HuH-7 (cell line): ENCODE measurements at regions not wholly inside any gene's neighbourhood (a gene's known extent, or its start where the extent isn't known, plus 50 kb on each side); places are given as distances from the start of the nearest gene placed in this dataset.
A peak's percentile ranks its signal among the peaks of the same experiment; 100 is the strongest.

Experiments
- DNase-seq: peaks from one replicate; pipeline ENCODE4 v3.0.0; 2011; ENCODE audit warnings: low spot score

- no peak for DNase-seq
Observed at GRCh38 chr6:170178561-170179477, 112.1 kb downstream of the DLL1 start.

DNA sequence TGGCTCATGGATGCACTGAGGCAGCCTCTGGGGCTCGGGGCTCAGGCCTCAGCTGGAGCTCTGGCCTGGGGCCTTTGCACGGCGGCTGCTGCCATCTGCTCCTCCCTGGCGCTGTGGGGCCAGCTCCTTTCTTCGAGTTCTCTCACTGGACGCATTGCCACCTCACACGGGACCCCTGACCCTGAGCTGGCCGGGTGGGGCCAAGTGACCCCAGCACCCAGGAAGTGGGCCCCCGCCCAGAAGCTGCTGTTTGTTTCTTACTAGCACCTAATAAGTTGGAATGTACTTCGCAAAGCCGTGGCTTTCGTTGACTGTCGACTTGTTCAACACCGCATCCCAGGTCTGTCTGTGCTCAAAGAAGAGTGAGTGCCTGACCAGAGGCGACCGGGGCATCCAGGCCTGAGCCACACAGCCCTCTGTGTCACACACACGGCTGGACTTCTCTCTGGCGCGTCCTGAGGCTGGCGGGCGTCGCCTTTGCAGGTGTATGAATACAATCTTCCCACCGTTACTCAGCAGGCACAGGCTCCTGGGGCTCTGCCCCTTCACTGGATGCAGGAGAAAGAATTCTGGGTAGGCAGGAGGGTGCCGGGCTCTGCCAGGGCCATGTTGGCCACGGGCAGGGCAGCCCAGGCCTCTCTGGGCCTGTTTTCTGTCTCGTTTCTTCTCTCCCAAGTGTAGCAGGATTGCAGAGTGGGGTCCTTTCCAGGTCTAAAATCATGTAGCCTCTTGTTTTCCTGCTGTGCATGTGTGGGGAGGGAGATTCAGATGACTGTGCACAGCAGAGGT lies 112.9 kb downstream of the DLL1 start:
- DNase-seq, result no peak

GRCh38 chr6:170176898-170177771 lies 113.7 kb downstream of the DLL1 start:
- DNase-seq, result no peak

DNA sequence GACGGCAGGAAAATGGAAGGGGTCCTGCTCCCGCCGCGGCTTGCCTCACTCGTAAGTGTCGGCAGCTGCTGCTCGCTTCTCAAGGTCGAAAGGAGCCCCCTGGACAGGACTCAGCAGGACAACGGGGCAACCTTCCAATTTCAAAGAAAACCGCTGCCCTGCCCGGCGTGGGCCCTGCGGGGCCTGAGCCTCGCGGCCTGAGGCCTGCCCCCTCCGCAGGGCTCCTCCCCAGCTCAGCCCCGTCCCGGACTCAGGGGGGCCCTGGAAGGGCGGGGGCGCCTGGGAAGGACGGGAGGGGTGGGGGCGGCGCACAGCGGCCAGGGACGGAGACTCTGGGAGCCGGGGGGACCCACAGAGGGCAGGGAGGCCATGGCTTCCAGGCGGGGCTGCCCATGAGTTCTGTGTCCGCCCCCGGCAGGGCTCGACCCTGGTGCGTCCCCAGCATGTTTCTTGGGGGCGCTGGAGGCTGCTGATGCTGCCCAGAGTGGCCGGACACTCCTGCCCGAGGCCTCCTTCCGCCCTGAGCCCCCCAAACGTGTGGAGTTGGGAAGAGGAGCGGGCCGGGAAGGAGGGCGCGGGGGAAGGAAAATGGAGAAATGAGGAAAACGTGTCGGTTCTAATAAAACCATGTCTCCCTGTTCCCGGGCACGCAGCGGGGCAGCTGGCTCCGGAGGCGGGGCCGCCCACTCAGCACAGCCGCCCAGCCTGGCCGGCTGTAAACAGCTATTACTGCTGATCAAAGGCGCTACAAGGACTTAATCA lies 114.6 kb downstream of the DLL1 start:
- no peak for DNase-seq

- no peak for DNase-seq
Observed at GRCh38 chr6:170175644-170176135, 115.2 kb downstream of the DLL1 start.

DNA sequence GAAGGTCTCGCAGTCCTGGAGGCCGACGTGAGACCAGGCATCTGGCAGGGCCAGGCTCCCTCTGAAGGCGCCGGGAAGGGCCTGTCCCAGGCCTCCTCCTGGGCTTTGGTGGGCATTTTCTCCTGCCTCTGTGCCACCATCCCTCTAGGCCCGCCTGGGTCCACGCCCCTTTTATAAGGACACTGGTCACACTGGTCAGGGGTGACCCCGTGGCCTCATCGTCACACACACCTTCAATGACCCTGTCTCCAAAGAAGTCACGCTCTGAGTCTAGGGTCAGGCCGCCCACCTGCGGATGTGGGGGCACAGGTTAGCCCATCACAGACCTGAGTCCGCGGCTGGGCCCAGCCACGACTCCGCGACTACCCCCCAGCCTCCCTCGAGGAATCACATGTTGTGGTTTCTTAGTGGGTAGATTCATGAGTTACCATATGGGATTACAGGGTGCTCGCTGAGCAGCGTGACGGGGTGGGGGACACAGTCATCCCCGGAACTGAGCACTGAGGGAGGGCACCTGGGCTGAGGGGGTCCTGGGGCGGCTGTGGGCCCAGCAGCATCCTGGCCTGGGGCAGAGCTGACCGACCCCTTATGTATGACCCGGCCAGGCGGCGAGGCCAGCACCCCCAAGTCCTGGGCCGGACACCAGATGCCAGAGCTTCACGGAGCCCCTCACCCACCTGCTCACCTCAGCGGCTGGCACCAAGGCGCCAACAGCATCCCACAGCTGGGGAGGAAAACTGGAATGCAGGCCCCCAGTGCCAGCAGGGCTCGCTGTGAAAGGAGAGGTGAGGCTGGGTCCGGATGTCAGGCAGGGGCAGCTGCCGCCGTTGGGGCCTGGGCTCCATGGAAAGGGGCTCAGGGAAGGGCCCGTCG lies 115.9 kb downstream of the DLL1 start:
- no peak for DNase-seq

GRCh38 chr6:170174124-170174770 lies 116.6 kb downstream of the DLL1 start:
- DNase-seq, result no peak

GRCh38 chr6:170173335-170173881 lies 117.5 kb downstream of the DLL1 start:
- no peak for DNase-seq

DNA sequence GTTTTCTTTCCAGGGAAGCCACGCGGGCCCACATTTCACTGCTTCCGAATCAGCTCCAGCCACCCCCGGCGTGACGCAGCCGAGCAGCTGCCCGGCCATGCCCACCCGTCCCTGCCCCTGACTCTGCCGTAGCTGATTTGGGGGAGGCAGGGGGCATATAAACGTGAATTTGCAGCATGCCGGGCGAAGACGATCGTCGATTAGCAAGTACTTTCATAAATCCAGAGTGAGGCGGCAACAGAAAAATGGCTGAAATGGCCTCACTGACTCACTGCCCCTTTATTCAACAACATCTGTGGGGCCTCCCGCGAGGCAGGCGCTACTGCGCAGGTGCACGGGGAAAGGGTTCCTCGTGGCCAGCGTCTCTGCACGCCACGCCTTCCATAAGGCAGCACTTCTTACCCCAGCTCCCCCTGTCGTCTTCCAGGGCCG lies 118.0 kb downstream of the DLL1 start:
- DNase-seq, result no peak

- DNase-seq, result no peak
Observed at GRCh38 chr6:170172392-170172791, 118.5 kb downstream of the DLL1 start.

GRCh38 chr6:170167657-170168159 lies 123.2 kb downstream of the DLL1 start:
- DNase-seq, result no peak

DNA sequence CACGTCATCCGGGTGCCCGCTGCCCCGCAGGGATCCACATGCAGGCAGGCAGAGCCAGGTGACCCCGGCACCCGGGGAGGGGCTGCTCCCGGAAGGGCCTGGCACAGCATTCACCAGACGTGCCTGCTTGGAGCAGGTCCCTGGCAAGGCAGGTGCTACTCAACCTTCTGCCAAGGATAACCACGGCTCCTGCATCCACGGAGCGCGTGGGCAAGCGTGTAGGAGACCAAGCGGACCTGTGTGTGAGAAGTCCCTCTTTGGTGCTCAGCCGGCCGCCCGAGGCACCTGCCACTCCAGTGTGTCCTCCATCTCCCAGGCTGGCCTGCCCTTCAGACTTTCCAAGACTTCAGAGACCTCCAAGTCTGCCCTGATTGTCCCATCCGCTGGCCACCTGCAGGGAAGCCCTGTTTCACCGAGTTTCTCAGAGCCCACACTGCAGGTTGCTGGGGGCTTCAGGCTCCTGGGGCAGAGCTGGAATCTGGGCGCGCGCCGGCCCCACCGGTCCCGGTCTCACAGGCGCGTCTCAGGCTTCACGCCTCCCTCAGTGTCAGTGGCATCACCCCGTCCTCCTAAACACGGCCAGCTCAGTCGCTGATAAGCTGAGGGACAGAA lies 124.3 kb downstream of the DLL1 start:
- DNase-seq, result no peak

- DNase-seq, result no peak
Observed at GRCh38 chr6:170165471-170166117, 125.3 kb downstream of the DLL1 start.

DNA sequence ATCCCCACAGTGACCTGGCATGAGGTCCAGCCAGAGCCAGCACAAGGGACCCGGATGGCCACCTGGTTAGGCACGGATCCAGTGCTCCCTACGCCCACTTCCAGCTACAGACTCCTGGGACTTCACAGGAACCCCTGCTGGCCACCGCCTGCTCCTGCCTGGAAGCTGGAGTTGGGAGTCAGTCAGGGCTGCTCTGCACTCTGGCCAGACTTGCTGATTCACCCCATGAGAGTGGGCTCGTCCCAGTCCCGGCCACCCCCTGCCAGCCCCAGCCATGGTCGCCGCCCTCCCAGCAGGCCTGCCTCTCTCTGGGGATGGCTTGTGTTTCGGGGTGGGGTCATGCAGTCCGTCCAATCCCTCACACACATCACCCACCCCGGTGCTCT lies 125.8 kb downstream of the DLL1 start:
- peak; percentile 55 for DNase-seq

DNA sequence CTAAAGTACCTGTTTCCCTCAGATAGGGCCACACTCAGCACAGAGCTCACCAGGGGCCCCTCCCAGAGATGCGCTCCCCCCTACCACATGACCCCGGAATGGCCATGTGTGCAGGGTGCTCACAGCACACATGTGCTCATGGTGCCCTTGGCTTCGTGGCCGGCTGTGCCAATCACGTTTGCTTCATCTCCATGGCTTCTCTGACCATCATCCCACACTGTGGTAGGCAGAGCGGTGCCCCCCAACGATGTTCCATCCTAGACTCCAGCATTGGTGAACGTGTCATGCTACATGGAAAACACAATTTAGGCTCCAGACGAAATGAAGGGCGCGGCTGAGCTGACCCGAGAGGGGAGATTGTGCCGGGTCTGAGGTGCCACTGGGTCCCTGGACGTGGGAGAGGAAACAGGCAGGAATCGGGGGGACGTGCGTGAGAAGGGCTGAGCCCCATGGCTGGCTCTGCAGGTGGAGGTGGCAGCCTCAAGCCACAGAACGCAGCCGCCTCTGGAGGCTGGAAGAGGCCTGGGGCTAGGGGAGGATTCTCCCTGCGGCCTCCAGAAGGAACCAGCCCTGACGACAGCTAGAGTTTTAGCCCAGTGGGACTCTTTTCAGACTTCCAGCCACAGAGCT lies 126.5 kb downstream of the DLL1 start:
- DNase-seq, result no peak

GRCh38 chr6:170163405-170164170 lies 127.3 kb downstream of the DLL1 start:
- no peak for DNase-seq
